GM19438 (cell line): ENCODE measurements at regions not wholly inside any gene's neighbourhood (a gene's known extent, or its start where the extent isn't known, plus 50 kb on each side); places are given as distances from the start of the nearest gene placed in this dataset.
"Not testable (repeated sequence)": the region's sequence is repeated elsewhere in the genome, so short reads cannot be mapped to it uniquely, and the experiment has no call there.

ENCODE experiments used
- ATAC-seq: cut with Tn5 transposase; IDR thresholded peaks from one replicate; pipeline ENCODE4 v1.9.1; 2021; ENCODE audit warnings: low read depth; ENCODE audit not compliant: unreplicated experiment

GRCh38 chr14:71616013-71616412, 316.2 kb upstream of the RGS6 start:
- no peak for ATAC-seq

- no peak for ATAC-seq
Measured at GRCh38 chr14:71618047-71618446, 314.2 kb upstream of the RGS6 start.

GRCh38 chr14:71618716-71619115, 313.5 kb upstream of the RGS6 start:
- ATAC-seq = no peak

- no peak for ATAC-seq
Measured at GRCh38 chr14:71619472-71619871, 312.8 kb upstream of the RGS6 start.

- no peak for ATAC-seq
Measured at GRCh38 chr14:71620401-71620800, 311.8 kb upstream of the RGS6 start.

- no peak for ATAC-seq
Measured at GRCh38 chr14:71621276-71621675, 311.0 kb upstream of the RGS6 start.

- ATAC-seq = no peak
Measured at GRCh38 chr14:71621980-71622605, 310.1 kb upstream of the RGS6 start.

- no peak for ATAC-seq
Measured at GRCh38 chr14:71623939-71624338, 308.3 kb upstream of the RGS6 start.

GRCh38 chr14:71625175-71625574, 307.1 kb upstream of the RGS6 start:
- no peak for ATAC-seq

- no peak for ATAC-seq
Measured at GRCh38 chr14:71625891-71626701, 306.1 kb upstream of the RGS6 start.

GRCh38 chr14:71628433-71628832, 303.8 kb upstream of the RGS6 start:
- no peak for ATAC-seq

GRCh38 chr14:71629250-71629649, 303.0 kb upstream of the RGS6 start:
- ATAC-seq = no peak

- ATAC-seq = no peak
Measured at GRCh38 chr14:71629765-71630492, 302.3 kb upstream of the RGS6 start.

- not testable (repeated sequence) for ATAC-seq
Measured at GRCh38 chr14:71631030-71631429, 301.2 kb upstream of the RGS6 start.

- no peak for ATAC-seq
Measured at GRCh38 chr14:71632440-71632946, 299.7 kb upstream of the RGS6 start.

GRCh38 chr14:71636076-71636475, 296.2 kb upstream of the RGS6 start:
- ATAC-seq = no peak

- no peak for ATAC-seq
Measured at GRCh38 chr14:71636820-71637471, 295.3 kb upstream of the RGS6 start.

GRCh38 chr14:71638523-71639196, 293.6 kb upstream of the RGS6 start:
- ATAC-seq = no peak

- no peak for ATAC-seq
Measured at GRCh38 chr14:71642715-71643114, 289.5 kb upstream of the RGS6 start.

- ATAC-seq = no peak
Measured at GRCh38 chr14:71645656-71646055, 286.6 kb upstream of the RGS6 start.
